HEK293 (cell line): ENCODE measurements at regions not wholly inside any gene's neighbourhood (a gene's known extent, or its start where the extent isn't known, plus 50 kb on each side); places are given as distances from the start of the nearest gene placed in this dataset.

Experiments used
- CTCF ChIA-PET: fragments of 350-600 bp; formaldehyde crosslinking; extraction: SDS; loops from one replicate; lab custom pipeline; 2021; ENCODE audit warnings: antibody characterized with exemption; lab: Yijun Ruan, JAX
- POLR2A ChIA-PET: fragments of 300-600 bp; formaldehyde crosslinking; extraction: SDS; loops from one replicate; lab custom pipeline; 2020; ENCODE audit warnings: antibody characterized with exemption, inconsistent platforms; lab: Yijun Ruan, JAX
- H3K27ac ChIP-seq: fragments of 200-500 bp; sonication (Bioruptor generic); 2 replicates; pipeline ENCODE4 v1.5.1; 2014; ENCODE audit warnings: low read depth, low read length, control low read depth, inconsistent platforms; ENCODE audit errors: extremely low read depth
- H3K36me3 ChIP-seq, 2 experiments: fragments of 200-500 bp in 1 of 2; sonication (Bioruptor generic) in 1 of 2; 1 replicate in 1 of 2; 2 replicates in 1 of 2; pipeline ENCODE4 v1.5.1; 2014 to 2017; ENCODE audit warnings: inconsistent platforms in 2 of 2, low read length in 2 of 2; ENCODE audit not compliant: control insufficient read depth in 2 of 2, insufficient read depth in 1 of 2
- H3K4me1 ChIP-seq: fragments of 200-500 bp; sonication (Bioruptor generic); 2 replicates; pipeline ENCODE4 v1.5.1; 2014; ENCODE audit warnings: mild to moderate bottlenecking, low read length, inconsistent platforms; ENCODE audit not compliant: control insufficient read depth, insufficient read depth
- H3K4me3 ChIP-seq: 2 replicates; pipeline ENCODE4 v1.5.1; 2011; ENCODE audit warnings: low read depth, mild to moderate bottlenecking, control low read depth, low read length, moderate library complexity
- H3K9me3 ChIP-seq: fragments of 200-500 bp; sonication (Bioruptor generic); 2 replicates; pipeline ENCODE4 v1.5.1; 2014; ENCODE audit warnings: low read depth, low read length, inconsistent platforms; ENCODE audit not compliant: control insufficient read depth, insufficient read depth
- BCL11B ChIP-seq: fragments of 450-650 bp; formaldehyde crosslinking; IDR thresholded peaks from 2 replicates; pipeline ENCODE4 v1.5.1; 2016; ENCODE audit warnings: low read depth, missing biosample characterization, missing genetic modification characterization
- PRDM1 ChIP-seq: fragments of 450-650 bp; formaldehyde crosslinking; IDR thresholded peaks from 2 replicates; pipeline ENCODE4; 2016; ENCODE audit warnings: missing biosample characterization, missing genetic modification characterization
- SALL2 ChIP-seq: fragments of 450-650 bp; formaldehyde crosslinking; IDR thresholded peaks from 2 replicates; pipeline ENCODE4 v1.5.0; 2017; ENCODE audit warnings: missing biosample characterization, mild to moderate bottlenecking, missing genetic modification characterization, borderline replicate concordance
- SCRT1 ChIP-seq: fragments of 450-650 bp; formaldehyde crosslinking; IDR thresholded peaks from 2 replicates; pipeline ENCODE4 v1.5.1; 2016; ENCODE audit warnings: missing biosample characterization, missing genetic modification characterization, borderline replicate concordance
- SCRT2 ChIP-seq: fragments of 450-650 bp; formaldehyde crosslinking; IDR thresholded peaks from 2 replicates; pipeline ENCODE4 v1.5.1; 2016; ENCODE audit warnings: missing biosample characterization, missing genetic modification characterization
- ZBTB49 ChIP-seq: fragments of 450-650 bp; formaldehyde crosslinking; IDR thresholded peaks from 2 replicates; pipeline ENCODE4 v1.5.1; 2016; ENCODE audit warnings: missing biosample characterization, missing genetic modification characterization, low read depth
- ZBTB7A ChIP-seq: fragments of 450-650 bp; formaldehyde crosslinking; IDR thresholded peaks from 2 replicates; pipeline ENCODE4 v1.5.1; 2016; ENCODE audit warnings: low read depth, missing biosample characterization, missing genetic modification characterization
- ZBTB8A ChIP-seq: fragments of 450-650 bp; formaldehyde crosslinking; IDR thresholded peaks from 2 replicates; pipeline ENCODE4 v1.5.1; 2016; ENCODE audit warnings: missing biosample characterization, missing genetic modification characterization
- ZNF16 ChIP-seq: fragments of 450-650 bp; formaldehyde crosslinking; IDR thresholded peaks from 2 replicates; pipeline ENCODE4 v1.5.1; 2016; ENCODE audit warnings: low read depth, missing biosample characterization, missing genetic modification characterization
- ZNF398 ChIP-seq: fragments of 450-650 bp; formaldehyde crosslinking; IDR thresholded peaks from 2 replicates; pipeline ENCODE4 v1.5.1; 2017; ENCODE audit warnings: missing biosample characterization, missing genetic modification characterization
- ZNF426 ChIP-seq: fragments of 450-650 bp; formaldehyde crosslinking; IDR thresholded peaks from 2 replicates; pipeline ENCODE4 v1.5.1; 2017; ENCODE audit warnings: missing biosample characterization, missing genetic modification characterization, mild to moderate bottlenecking, inconsistent platforms, moderate library complexity
- ZNF518A ChIP-seq: fragments of 450-650 bp; formaldehyde crosslinking; conservative IDR thresholded peaks from 2 replicates; pipeline ENCODE4 v1.5.1; 2016; ENCODE audit warnings: low read depth, missing biosample characterization, missing genetic modification characterization
- ZNF529 ChIP-seq: fragments of 450-650 bp; formaldehyde crosslinking; IDR thresholded peaks from 2 replicates; pipeline ENCODE4 v1.5.1; 2017; ENCODE audit warnings: missing genetic modification characterization, missing biosample characterization; ENCODE audit not compliant: insufficient replicate concordance
- ZNF837 ChIP-seq: fragments of 450-650 bp; formaldehyde crosslinking; IDR thresholded peaks from 2 replicates; pipeline ENCODE4 v1.5.1; 2016; ENCODE audit warnings: missing biosample characterization, missing genetic modification characterization
- ZSCAN4 ChIP-seq: fragments of 450-650 bp; formaldehyde crosslinking; IDR thresholded peaks from 2 replicates; pipeline ENCODE4 v1.5.1; 2017; ENCODE audit warnings: missing biosample characterization, missing genetic modification characterization
- TF ChIP-seq, protein P1 (sequence below): fragments of 450-650 bp; formaldehyde crosslinking; IDR thresholded peaks from 2 replicates; pipeline ENCODE4 v1.5.1; 2016; ENCODE audit warnings: missing biosample characterization, missing genetic modification characterization

DNA sequence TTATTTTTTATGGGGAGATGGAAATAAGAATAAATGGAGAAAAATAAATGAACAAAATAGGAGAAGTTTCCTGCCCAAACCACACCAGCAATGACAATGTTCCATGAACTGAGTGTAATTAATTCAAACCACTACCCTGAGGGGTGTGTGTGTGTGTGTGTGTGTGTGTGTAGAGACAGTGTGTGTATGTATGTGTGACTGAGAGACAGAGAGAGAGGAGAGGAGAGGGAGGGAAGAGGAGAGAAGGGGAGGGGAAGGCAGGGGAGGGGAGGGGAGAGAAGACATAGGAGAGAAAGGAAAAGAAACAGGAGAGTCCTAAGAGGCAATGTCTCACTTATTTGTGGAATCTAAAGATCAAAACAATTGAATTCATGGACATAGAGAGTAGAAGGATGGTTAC is 65.0 kb upstream of the POU2AF1 start:
- H3K36me3 ChIP-seq: no peaks in the 10 kb centered on the region
- no peak overlapping the region for H3K27ac ChIP-seq
- no peaks in the 10 kb centered on the region for H3K9me3 ChIP-seq
- ChIA-PET CTCF (no interaction called here), POLR2A (no interaction called here)
- TF ChIP-seq ZNF398 (tag by site-specific recombination) (peak; percentile 57; the same call in 1 of the 2 replicates), ZBTB49 (tag by site-specific recombination) (no peak), ZSCAN4 (tag by site-specific recombination) (peak; percentile 54; the same call in 1 of the 2 replicates)
- H3K4me1 ChIP-seq: no peaks in the 10 kb centered on the region
- no peak overlapping the region for H3K4me3 ChIP-seq

GRCh38 chr11:111443640-111444039 is 64.6 kb upstream of the POU2AF1 start:
- TF ChIP-seq ZBTB8A (tag by site-specific recombination) (no peak), SCRT2 (tag by site-specific recombination) (peak; percentile 63), ZNF518A (tag by site-specific recombination) (no peak), SCRT1 (0 out of 2 replicates have a peak, but pooled peaks have one; percentile 15), ZNF426 (no peak), ZBTB7A (no peak), ZNF529 (tag by site-specific recombination) (no peak)
- CTCF ChIA-PET: no interaction called here
- Histone ChIP-seq H3K4me1 (no peaks in the 10 kb centered on the region), H3K4me3 (no peak overlapping the region), H3K36me3 (no peaks in the 10 kb centered on the region), H3K27ac (no peak overlapping the region), H3K9me3 (no peaks in the 10 kb centered on the region)
- POLR2A ChIA-PET: no interaction called here

DNA sequence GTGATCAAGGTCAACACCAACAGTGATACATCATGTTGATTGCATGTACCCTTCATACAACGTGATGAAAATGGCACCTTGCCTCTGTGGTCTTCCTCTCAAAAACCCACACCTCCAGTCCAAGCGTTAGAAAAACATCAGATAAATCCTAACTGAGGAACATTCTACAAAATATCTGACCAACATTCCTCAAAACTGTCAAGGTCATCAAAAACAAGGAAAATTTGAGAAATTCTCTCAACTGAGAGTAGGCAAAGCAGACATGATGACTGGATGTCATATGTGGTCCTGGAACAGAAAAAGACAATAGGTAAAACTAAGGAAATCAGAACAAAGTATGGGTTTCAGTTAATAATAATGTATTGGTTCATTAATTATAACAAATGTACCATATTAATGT is 64.0 kb upstream of the POU2AF1 start:
- ChIA-PET CTCF (interaction anchor here (0.6 kb wide), 1 partner anchor 327 kb away, joined by 5 read pairs; no protein-coding TSS in a partner anchor), POLR2A (no interaction called here)
- Histone ChIP-seq H3K27ac (no peak overlapping the region), H3K4me3 (no peak overlapping the region), H3K9me3 (no peaks in the 10 kb centered on the region), H3K4me1 (no peaks in the 10 kb centered on the region), H3K36me3 (no peaks in the 10 kb centered on the region)
- TF ChIP-seq ZNF837 (tag by site-specific recombination): no peak
- TF ChIP-seq, protein P1, sequence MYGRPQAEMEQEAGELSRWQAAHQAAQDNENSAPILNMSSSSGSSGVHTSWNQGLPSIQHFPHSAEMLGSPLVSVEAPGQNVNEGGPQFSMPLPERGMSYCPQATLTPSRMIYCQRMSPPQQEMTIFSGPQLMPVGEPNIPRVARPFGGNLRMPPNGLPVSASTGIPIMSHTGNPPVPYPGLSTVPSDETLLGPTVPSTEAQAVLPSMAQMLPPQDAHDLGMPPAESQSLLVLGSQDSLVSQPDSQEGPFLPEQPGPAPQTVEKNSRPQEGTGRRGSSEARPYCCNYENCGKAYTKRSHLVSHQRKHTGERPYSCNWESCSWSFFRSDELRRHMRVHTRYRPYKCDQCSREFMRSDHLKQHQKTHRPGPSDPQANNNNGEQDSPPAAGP (tag by site-specific recombination): no peak
- TF ChIP-seq BCL11B: no peak
- no peak for TF ChIP-seq PRDM1 (tag by site-specific recombination)
- TF ChIP-seq SALL2 (tag by site-specific recombination): no peak
- TF ChIP-seq ZNF16 (tag by site-specific recombination): no peak
